Activated CD8-positive, alpha-beta memory T cell treated with anti-CD3 and anti-CD28 coated beads for 48 hours (primary cell): ENCODE measurements at regions not wholly inside any gene's neighbourhood (a gene's known extent, or its start where the extent isn't known, plus 50 kb on each side); places are given as distances from the start of the nearest gene placed in this dataset.

Experiments used
- DNase-seq, 3 experiments: peaks; one replicate each; pipeline ENCODE4 v3.0.0-alpha.2; 2020; ENCODE audit warnings: low read depth in 2 of 3, low spot score in 2 of 3

GRCh38 chr5:6868171-6868570, 154.9 kb downstream of the TENT4A start:
- no peak for DNase-seq

- DNase-seq = no peak
These were observed 155.5 kb downstream of the TENT4A start for GRCh38 chr5:6868575-6869215.

- no peak for DNase-seq
These were observed 156.4 kb downstream of the TENT4A start for GRCh38 chr5:6869677-6870076.

GRCh38 chr5:6872441-6873160, 159.4 kb downstream of the TENT4A start:
- no peak for DNase-seq

- DNase-seq = no peak
These were observed 160.1 kb downstream of the TENT4A start for GRCh38 chr5:6873359-6873758.

GRCh38 chr5:6875376-6875775, 162.1 kb downstream of the TENT4A start:
- no peak for DNase-seq

GRCh38 chr5:6877986-6878828, 165.0 kb downstream of the TENT4A start:
- no peak for DNase-seq

- no peak for DNase-seq
These were observed 172.3 kb downstream of the TENT4A start for GRCh38 chr5:6885581-6885980.

- DNase-seq = no peak
These were observed 173.6 kb downstream of the TENT4A start for GRCh38 chr5:6886866-6887265.

- no peak for DNase-seq
These were observed 175.8 kb downstream of the TENT4A start for GRCh38 chr5:6889030-6889429.

GRCh38 chr5:6899221-6899620, 186.0 kb downstream of the TENT4A start:
- no peak for DNase-seq

GRCh38 chr5:6900247-6901227, 187.3 kb downstream of the TENT4A start:
- no peak for DNase-seq

- DNase-seq = no peak
These were observed 188.9 kb downstream of the TENT4A start for GRCh38 chr5:6902094-6902493.

- DNase-seq = no peak
These were observed 189.4 kb downstream of the TENT4A start for GRCh38 chr5:6902597-6902996.

- no peak for DNase-seq
These were observed 190.7 kb downstream of the TENT4A start for GRCh38 chr5:6903934-6904333.

- no peak for DNase-seq
These were observed 191.6 kb downstream of the TENT4A start for GRCh38 chr5:6904860-6905259.

GRCh38 chr5:6905423-6905822, 192.2 kb downstream of the TENT4A start:
- no peak for DNase-seq

GRCh38 chr5:6905883-6906282, 192.7 kb downstream of the TENT4A start:
- no peak for DNase-seq

GRCh38 chr5:6907320-6907918, 194.2 kb downstream of the TENT4A start:
- DNase-seq = no peak

GRCh38 chr5:6909901-6910300, 196.7 kb downstream of the TENT4A start:
- no peak for DNase-seq
